Ovary (tissue), 3 donors: ENCODE measurements at regions not wholly inside any gene's neighbourhood (a gene's known extent, or its start where the extent isn't known, plus 50 kb on each side); places are given as distances from the start of the nearest gene placed in this dataset.

Source experiments
- POLR2A ChIP-seq: fragments of 450-650 bp; IDR thresholded peaks from one replicate; pipeline ENCODE4 v1.6.1; 2017; ENCODE audit warnings: antibody characterized with exemption, mild to moderate bottlenecking, moderate library complexity
- TF ChIP-seq, protein P1 (sequence below), 3 donors: fragments of 450-650 bp in 2 of 3; fragments of 200-600 bp in 1 of 3; IDR thresholded peaks; one replicate each; pipeline versions ENCODE4 v1.5.1 to v1.8.0; 2016 to 2022; ENCODE audit warnings: antibody characterized with exemption in 3 of 3, mild to moderate bottlenecking in 1 of 3
- donor health status: DM: no; HTN: no; CAD: no.

- TF ChIP-seq, protein P1, sequence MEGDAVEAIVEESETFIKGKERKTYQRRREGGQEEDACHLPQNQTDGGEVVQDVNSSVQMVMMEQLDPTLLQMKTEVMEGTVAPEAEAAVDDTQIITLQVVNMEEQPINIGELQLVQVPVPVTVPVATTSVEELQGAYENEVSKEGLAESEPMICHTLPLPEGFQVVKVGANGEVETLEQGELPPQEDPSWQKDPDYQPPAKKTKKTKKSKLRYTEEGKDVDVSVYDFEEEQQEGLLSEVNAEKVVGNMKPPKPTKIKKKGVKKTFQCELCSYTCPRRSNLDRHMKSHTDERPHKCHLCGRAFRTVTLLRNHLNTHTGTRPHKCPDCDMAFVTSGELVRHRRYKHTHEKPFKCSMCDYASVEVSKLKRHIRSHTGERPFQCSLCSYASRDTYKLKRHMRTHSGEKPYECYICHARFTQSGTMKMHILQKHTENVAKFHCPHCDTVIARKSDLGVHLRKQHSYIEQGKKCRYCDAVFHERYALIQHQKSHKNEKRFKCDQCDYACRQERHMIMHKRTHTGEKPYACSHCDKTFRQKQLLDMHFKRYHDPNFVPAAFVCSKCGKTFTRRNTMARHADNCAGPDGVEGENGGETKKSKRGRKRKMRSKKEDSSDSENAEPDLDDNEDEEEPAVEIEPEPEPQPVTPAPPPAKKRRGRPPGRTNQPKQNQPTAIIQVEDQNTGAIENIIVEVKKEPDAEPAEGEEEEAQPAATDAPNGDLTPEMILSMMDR (IDR thresholded peaks at IDR 0.05), result no peak
- no peak for TF ChIP-seq POLR2A
Measured at GRCh38 chr11:46208803-46209202, 68.7 kb upstream of the CREB3L1 start.
